HG03469 (cell line): ENCODE measurements at regions not wholly inside any gene's neighbourhood (a gene's known extent, or its start where the extent isn't known, plus 50 kb on each side); places are given as distances from the start of the nearest gene placed in this dataset.

ENCODE experiments used
- ATAC-seq: cut with Tn5 transposase; IDR thresholded peaks from one replicate; pipeline ENCODE4 v1.9.1; 2021; ENCODE audit warnings: mild to moderate bottlenecking, moderate library complexity, moderate number of reproducible peaks; ENCODE audit not compliant: unreplicated experiment

- ATAC-seq = no peak
Observed at GRCh38 chr10:78184851-78185692, 151.4 kb downstream of the RPS24 start.

- no peak for ATAC-seq
Observed at GRCh38 chr10:78185693-78186055, 152.0 kb downstream of the RPS24 start.

- ATAC-seq = no peak
Observed at GRCh38 chr10:78186572-78186971, 152.9 kb downstream of the RPS24 start.

GRCh38 chr10:78187371-78187770, 153.7 kb downstream of the RPS24 start:
- ATAC-seq = no peak

GRCh38 chr10:78188446-78188845, 154.8 kb downstream of the RPS24 start:
- no peak for ATAC-seq

GRCh38 chr10:78190051-78190825, 156.6 kb downstream of the RPS24 start:
- ATAC-seq = no peak

GRCh38 chr10:78191301-78191700, 157.6 kb downstream of the RPS24 start:
- no peak for ATAC-seq

GRCh38 chr10:78193189-78193588, 159.5 kb downstream of the RPS24 start:
- no peak for ATAC-seq

GRCh38 chr10:78194050-78194449, 160.4 kb downstream of the RPS24 start:
- no peak for ATAC-seq

GRCh38 chr10:78194539-78195402, 161.1 kb downstream of the RPS24 start:
- no peak for ATAC-seq

- ATAC-seq = no peak
Observed at GRCh38 chr10:78196396-78196795, 162.7 kb downstream of the RPS24 start.

GRCh38 chr10:78196964-78197363, 163.3 kb downstream of the RPS24 start:
- ATAC-seq = no peak

GRCh38 chr10:78197628-78198272, 164.1 kb downstream of the RPS24 start:
- ATAC-seq = no peak

GRCh38 chr10:78199005-78199725, 165.5 kb downstream of the RPS24 start:
- ATAC-seq = no peak

- ATAC-seq = no peak
Observed at GRCh38 chr10:78199759-78200158, 166.1 kb downstream of the RPS24 start.

GRCh38 chr10:78200686-78201085, 167.0 kb downstream of the RPS24 start:
- ATAC-seq = no peak

- no peak for ATAC-seq
Observed at GRCh38 chr10:78202386-78202785, 168.7 kb downstream of the RPS24 start.

GRCh38 chr10:78203915-78204818, 170.5 kb downstream of the RPS24 start:
- no peak for ATAC-seq

- ATAC-seq = no peak
Observed at GRCh38 chr10:78205457-78206016, 171.9 kb downstream of the RPS24 start.
